Ishikawa (cell line): ENCODE measurements at regions not wholly inside any gene's neighbourhood (a gene's known extent, or its start where the extent isn't known, plus 50 kb on each side); places are given as distances from the start of the nearest gene placed in this dataset.

Experiments
- CEBPB ChIP-seq: IDR thresholded peaks from 2 replicates; pipeline ENCODE4 v1.6.1; 2012
- CREB1 ChIP-seq: IDR thresholded peaks from 2 replicates; pipeline ENCODE4 v1.6.1; 2012; ENCODE audit warnings: low read depth
- EGR1 ChIP-seq: IDR thresholded peaks from 2 replicates; pipeline ENCODE4 v1.6.1; 2012
- EP300 ChIP-seq: IDR thresholded peaks from 2 replicates; pipeline ENCODE4 v1.6.1; 2012; ENCODE audit warnings: borderline replicate concordance
- FOXM1 ChIP-seq: IDR thresholded peaks from 2 replicates; pipeline ENCODE4 v1.6.1; 2012; ENCODE audit warnings: low read depth, borderline replicate concordance
- NFIC ChIP-seq: IDR thresholded peaks from 2 replicates; pipeline ENCODE4 v1.6.1; 2012
- RAD21 ChIP-seq: IDR thresholded peaks from 2 replicates; pipeline ENCODE4 v1.6.1; 2012; ENCODE audit warnings: low read depth
- TAF1 ChIP-seq: IDR thresholded peaks from 2 replicates; pipeline ENCODE4 v1.6.1; 2012; ENCODE audit warnings: low read depth, mild to moderate bottlenecking
- TCF12 ChIP-seq: IDR thresholded peaks from 2 replicates; pipeline ENCODE4 v1.6.1; 2012; ENCODE audit warnings: low read depth
- TEAD4 ChIP-seq: IDR thresholded peaks from 2 replicates; pipeline ENCODE4 v1.6.1; 2012
- YY1 ChIP-seq: IDR thresholded peaks from 2 replicates; pipeline ENCODE4 v1.6.1; 2012; ENCODE audit warnings: low read depth
- ZBTB7A ChIP-seq: IDR thresholded peaks from 2 replicates; pipeline ENCODE4 v1.6.1; 2012; ENCODE audit warnings: low read depth
- TF ChIP-seq, protein P1 (sequence below): IDR thresholded peaks from 2 replicates; pipeline ENCODE4 v1.6.1; 2012; ENCODE audit warnings: low read depth, mild to moderate bottlenecking
- TF ChIP-seq, protein P2 (sequence below): IDR thresholded peaks from 2 replicates; pipeline ENCODE4 v1.6.1; 2012
- TF ChIP-seq, protein P3 (sequence below): IDR thresholded peaks from 2 replicates; pipeline ENCODE4 v1.6.1; 2012

DNA sequence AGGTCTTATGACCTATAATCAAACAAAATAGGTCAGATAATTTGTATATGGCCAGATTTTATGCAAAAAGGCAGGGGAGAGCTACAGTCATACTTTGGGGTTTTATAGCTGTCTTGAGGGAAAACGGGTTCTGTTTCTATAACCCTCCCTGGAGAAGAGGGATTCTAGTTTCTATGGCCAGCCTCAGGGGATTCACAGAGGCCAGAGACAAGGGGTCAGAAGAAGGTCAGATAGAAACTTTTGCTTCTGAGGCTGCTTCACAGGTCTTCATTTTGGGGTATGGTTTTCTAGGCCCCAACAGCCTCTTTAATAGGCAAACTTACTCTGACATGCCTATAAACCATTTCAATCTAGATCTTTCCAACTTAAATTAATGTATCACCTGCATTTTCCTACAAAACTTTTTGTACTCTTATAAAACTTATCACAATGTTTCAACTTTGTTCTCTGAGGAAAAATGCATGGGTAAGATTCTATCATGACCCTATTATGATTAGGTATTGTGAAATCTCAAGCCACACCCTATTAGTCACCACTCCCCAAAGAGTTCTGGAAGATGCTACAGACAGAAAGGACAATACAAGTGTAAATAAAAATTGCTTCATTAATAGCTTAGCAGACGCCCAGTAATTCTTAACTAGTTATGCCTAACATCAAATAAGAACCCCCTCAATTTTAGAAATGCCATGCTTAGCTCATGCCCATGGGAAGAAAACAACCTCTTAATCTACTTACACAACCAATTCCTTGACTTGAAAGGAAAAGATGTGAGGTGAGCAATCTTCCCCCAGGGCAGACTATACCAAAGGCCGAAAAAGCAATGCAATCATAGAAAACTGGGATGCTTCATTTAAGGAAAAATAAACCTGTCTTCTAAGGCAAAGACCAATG lies 396.6 kb downstream of the TLR4 start:
- TF ChIP-seq, protein P1, sequence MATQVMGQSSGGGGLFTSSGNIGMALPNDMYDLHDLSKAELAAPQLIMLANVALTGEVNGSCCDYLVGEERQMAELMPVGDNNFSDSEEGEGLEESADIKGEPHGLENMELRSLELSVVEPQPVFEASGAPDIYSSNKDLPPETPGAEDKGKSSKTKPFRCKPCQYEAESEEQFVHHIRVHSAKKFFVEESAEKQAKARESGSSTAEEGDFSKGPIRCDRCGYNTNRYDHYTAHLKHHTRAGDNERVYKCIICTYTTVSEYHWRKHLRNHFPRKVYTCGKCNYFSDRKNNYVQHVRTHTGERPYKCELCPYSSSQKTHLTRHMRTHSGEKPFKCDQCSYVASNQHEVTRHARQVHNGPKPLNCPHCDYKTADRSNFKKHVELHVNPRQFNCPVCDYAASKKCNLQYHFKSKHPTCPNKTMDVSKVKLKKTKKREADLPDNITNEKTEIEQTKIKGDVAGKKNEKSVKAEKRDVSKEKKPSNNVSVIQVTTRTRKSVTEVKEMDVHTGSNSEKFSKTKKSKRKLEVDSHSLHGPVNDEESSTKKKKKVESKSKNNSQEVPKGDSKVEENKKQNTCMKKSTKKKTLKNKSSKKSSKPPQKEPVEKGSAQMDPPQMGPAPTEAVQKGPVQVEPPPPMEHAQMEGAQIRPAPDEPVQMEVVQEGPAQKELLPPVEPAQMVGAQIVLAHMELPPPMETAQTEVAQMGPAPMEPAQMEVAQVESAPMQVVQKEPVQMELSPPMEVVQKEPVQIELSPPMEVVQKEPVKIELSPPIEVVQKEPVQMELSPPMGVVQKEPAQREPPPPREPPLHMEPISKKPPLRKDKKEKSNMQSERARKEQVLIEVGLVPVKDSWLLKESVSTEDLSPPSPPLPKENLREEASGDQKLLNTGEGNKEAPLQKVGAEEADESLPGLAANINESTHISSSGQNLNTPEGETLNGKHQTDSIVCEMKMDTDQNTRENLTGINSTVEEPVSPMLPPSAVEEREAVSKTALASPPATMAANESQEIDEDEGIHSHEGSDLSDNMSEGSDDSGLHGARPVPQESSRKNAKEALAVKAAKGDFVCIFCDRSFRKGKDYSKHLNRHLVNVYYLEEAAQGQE, result no peak
- no peak for TF ChIP-seq YY1
- no peak for TF ChIP-seq EGR1

DNA sequence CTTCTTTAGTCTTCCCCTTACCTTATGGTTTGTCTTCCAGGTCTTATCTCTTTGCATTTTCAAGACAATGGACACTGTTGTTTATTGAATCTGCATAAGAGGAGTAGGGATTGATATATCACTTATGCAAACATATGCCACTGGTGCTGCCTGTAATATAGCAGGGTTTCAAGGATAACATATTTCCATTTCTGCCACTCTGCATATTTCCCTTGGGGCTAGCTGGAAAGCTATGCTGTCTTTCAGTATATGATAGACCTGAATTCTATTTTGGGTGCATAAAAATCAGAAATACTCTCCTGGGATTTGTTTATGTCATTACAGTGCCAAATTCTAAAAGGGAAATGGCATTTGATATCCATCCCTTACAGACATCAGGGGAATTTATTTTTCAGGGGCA lies 400.2 kb downstream of the TLR4 start:
- TF ChIP-seq CEBPB (no peak), CREB1 (no peak), EP300 (no peak), TCF12 (no peak), NFIC (no peak), RAD21 (no peak), EGR1 (no peak), TEAD4 (no peak), TAF1 (no peak), ZBTB7A (no peak)
- TF ChIP-seq, protein P2, sequence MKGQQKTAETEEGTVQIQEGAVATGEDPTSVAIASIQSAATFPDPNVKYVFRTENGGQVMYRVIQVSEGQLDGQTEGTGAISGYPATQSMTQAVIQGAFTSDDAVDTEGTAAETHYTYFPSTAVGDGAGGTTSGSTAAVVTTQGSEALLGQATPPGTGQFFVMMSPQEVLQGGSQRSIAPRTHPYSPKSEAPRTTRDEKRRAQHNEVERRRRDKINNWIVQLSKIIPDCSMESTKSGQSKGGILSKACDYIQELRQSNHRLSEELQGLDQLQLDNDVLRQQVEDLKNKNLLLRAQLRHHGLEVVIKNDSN, result no peak
- TF ChIP-seq, protein P3, sequence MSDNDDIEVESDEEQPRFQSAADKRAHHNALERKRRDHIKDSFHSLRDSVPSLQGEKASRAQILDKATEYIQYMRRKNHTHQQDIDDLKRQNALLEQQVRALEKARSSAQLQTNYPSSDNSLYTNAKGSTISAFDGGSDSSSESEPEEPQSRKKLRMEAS, result no peak

DNA sequence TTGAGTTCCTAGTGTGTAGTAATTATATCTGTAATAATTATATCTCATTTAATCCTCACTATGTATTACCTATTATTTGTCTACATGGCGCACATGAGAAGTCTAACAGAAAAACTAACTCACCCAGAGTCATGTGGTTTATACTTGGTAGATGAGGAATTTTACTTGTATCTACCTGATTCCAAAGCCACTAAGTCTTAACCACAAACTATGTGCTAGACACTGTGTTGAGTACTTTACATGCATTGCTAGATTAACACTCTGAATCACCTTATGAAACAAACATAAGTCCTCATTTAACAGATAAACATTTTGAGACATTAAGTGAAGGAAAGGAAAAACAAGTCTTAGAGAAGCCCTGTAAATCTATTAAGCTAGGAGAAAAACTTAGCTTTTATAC lies 404.8 kb downstream of the TLR4 start:
- TF ChIP-seq TCF12 (no peak), TAF1 (no peak), FOXM1 (no peak), CEBPB (no peak), EGR1 (no peak), ZBTB7A (no peak), TEAD4 (no peak), EP300 (no peak), CREB1 (no peak), YY1 (no peak), NFIC (no peak)
- TF ChIP-seq, protein P3, result no peak
- TF ChIP-seq, protein P1, result no peak
- TF ChIP-seq, protein P2, result no peak

DNA sequence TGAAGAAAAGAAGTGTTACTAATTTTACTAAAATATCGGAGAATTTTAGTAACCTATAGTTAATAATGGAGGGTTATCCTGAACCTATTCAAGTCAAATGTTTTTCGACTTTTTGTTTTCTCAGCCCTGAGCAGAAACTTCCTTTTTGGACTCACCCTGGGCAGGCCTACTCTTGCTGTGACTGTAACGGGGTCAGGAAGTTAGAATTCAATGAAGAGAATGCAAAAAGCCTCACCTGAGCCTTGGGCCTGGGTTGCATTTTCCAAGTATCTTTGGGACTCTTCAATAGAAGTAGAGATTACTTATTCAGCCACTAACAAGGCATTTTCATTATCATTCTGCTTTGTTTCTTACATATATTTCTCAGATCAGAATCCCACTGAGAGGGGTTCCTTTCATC lies 405.3 kb downstream of the TLR4 start:
- TF ChIP-seq YY1 (no peak), FOXM1 (no peak), ZBTB7A (no peak), EP300 (no peak), NFIC (no peak), CREB1 (no peak), CEBPB (no peak), RAD21 (no peak), TCF12 (no peak), EGR1 (no peak)
- TF ChIP-seq, protein P1, result no peak
- TF ChIP-seq, protein P3, result no peak
- TF ChIP-seq, protein P2, result no peak
